ENCODE measurements at regions not wholly inside any gene's neighbourhood (a gene's known extent, or its start where the extent isn't known, plus 50 kb on each side); places are given as distances from the start of the nearest gene placed in this dataset.

DNA sequence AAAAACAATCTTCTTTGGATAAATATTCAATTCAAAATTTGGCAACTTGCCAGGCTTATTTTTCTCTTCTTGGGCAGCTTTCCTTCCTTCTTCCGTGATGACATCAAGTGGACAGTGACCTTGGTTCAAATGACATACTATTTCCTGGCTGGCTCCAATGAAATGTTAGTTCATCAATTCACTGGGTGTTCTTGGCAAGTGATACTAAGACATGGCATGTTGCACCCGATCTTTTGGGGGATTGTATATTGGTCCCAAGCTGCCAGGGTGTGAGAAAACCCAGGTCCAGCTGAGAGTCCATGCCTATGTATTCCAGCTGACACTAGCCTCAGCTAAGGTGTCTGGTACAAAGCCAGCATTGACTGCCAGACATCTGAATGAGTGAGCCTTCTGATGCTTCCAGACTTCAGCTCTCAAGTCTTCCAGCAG is 252.9 kb downstream of the MAT2B start:
- intact Hi-C loops (cut with DNase I) = no loop called here
- Histone ChIP-seq H3K27me3 (no peaks in the 10 kb centered on the region), H3K9me3 (replicated peaks in 1 of 3) (no peaks in the 10 kb centered on the region), H3K4me1 (replicated peaks in 1 of 2) (no peaks in the 10 kb centered on the region), H3K36me3 (replicated peaks in 1 of 2) (no peaks in the 10 kb centered on the region), H3K4me3 (no peak overlapping the region), H3K27ac (peak overlapping the region in 1 of 5 donors; percentile 47)
- TF ChIP-seq, protein P1, sequence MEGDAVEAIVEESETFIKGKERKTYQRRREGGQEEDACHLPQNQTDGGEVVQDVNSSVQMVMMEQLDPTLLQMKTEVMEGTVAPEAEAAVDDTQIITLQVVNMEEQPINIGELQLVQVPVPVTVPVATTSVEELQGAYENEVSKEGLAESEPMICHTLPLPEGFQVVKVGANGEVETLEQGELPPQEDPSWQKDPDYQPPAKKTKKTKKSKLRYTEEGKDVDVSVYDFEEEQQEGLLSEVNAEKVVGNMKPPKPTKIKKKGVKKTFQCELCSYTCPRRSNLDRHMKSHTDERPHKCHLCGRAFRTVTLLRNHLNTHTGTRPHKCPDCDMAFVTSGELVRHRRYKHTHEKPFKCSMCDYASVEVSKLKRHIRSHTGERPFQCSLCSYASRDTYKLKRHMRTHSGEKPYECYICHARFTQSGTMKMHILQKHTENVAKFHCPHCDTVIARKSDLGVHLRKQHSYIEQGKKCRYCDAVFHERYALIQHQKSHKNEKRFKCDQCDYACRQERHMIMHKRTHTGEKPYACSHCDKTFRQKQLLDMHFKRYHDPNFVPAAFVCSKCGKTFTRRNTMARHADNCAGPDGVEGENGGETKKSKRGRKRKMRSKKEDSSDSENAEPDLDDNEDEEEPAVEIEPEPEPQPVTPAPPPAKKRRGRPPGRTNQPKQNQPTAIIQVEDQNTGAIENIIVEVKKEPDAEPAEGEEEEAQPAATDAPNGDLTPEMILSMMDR (IDR thresholded peaks at IDR 0.05) = no peak
- no peak for TF ChIP-seq POLR2A (IDR thresholded peaks at IDR 0.05)
- 25 to 38% (median 29%) methylated on average over 2 of the region's 2 CpGs for WGBS, 4 donors
- no peak for DNase-seq

DNA sequence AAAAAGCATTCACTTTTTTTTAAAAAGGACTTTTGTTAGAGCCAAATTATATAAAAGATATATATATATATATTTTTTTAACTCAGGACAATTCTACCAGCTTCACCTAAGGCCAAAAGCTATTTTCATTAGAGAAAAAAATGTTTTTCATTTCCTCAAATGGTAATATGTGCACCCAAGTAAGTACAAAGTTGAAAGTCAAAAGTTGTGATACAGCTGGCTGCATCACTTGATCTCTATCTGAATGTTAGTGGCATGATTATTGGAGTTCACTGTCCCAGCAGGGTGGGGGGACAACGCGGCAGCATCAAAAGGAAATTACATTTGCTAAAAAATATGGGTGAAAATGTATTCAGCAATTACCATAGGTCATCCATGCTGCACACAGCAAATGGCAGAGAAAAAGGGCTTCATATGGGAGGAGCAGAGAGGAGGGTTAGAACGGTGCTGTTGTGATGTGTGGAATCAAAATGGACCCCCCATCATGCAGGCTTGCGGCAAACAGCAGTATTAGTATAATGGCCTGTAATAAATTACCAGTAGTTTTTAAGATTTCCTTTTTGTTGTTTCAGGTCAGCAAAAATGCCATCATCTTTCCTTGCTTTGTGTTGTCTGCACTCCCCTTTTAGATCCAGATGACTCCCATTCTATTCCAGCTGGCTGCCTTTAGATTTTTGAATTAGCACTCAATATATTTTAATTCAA is 253.7 kb downstream of the MAT2B start:
- Histone ChIP-seq H3K4me1 (replicated peaks in 1 of 2) (no peaks in the 10 kb centered on the region), H3K27ac (no peak overlapping the region)
- WGBS, 4 donors = 73 to 82% (median 78%) methylated on average over 4 of the region's 4 CpGs

DNA sequence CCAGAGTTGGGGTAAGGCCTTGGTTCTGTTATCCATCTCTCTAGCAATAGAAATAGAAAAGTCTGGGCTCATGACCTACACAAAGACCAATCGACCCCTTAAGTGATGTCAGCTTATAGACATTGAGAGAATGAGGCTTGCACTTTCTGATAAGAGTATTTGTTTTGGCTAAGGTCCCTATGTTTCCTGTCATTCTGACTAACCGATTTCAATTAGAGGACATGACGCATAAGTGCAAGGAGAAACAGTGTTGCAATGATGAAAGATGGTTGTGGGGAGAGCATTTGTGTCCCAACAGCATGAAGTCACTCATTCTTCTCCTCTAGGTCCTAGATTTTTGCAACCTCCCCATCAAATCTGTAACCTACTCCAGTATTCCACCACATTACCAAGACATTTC is 255.1 kb downstream of the MAT2B start:
- Histone ChIP-seq H3K36me3 (replicated peaks in 1 of 2) (no peaks in the 10 kb centered on the region), H3K27me3 (no peaks in the 10 kb centered on the region), H3K4me1 (replicated peaks in 1 of 2) (no peaks in the 10 kb centered on the region), H3K9me3 (replicated peaks in 1 of 3) (no peaks in the 10 kb centered on the region), H3K27ac (peak overlapping the region in 2 of 5 donors; percentile 20 to 35), H3K4me3 (no peak overlapping the region)
- DNase-seq = no peak
- intact Hi-C loops (cut with DNase I) = no loop called here
- 3 to 16% (median 11%) methylated on average over 3 of the region's 3 CpGs for WGBS, 4 donors
- TF ChIP-seq, protein P1 (IDR thresholded peaks at IDR 0.05) = no peak
- no peak for TF ChIP-seq POLR2A (IDR thresholded peaks at IDR 0.05)

More for the DNA sequence above, 253.7 kb downstream of the MAT2B start:
- H3K36me3 ChIP-seq (replicated peaks in 1 of 2) = no peaks in the 10 kb centered on the region
- TF ChIP-seq, protein P1 (IDR thresholded peaks at IDR 0.05) = no peak
- no peak for TF ChIP-seq POLR2A (IDR thresholded peaks at IDR 0.05)
- no peaks in the 10 kb centered on the region for H3K9me3 ChIP-seq (replicated peaks in 1 of 3)
- no peak for DNase-seq
- H3K27me3 ChIP-seq = no peaks in the 10 kb centered on the region
- intact Hi-C loops (cut with DNase I) = no loop called here
- H3K4me3 ChIP-seq = no peak overlapping the region

DNA sequence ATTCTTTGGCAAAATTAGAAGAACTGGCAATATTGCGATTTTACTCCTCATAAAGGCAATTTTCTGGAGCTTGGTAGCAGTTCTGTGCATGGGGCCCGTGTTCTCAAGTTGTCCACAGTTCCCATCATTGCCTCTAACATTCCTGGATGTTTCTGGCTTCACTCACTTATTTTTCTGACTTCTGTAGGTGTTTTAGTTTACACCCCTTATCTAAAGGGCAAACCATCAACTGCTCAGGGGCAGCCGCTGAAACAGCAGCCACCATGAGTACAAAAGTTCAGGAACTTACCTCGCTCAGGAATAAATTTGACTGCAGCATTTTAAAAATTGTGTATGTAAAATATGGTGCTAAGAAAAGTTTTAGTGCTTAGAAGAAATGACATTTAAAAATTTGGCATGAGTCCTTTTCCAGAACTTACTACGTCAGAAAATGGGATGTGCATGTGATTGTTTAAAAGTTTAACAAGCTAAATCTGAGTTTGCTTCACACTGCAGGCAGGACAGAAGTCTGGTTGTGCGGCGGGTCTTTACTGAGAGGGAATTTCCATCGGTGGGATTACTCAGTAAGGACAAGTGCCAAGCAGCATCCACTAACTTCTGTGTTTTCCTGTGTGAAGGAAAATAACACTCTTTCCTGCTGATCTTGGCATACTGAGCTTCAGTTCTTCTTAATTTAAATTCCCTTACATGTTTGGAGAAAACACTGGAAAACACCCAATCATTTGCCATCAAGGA is 261.7 kb downstream of the MAT2B start:
- intact Hi-C loops (cut with DNase I) = no loop called here
- no peak for DNase-seq
- Histone ChIP-seq H3K27ac (no peak overlapping the region), H3K9me3 (replicated peaks in 1 of 3) (no peaks in the 10 kb centered on the region), H3K27me3 (no peaks in the 10 kb centered on the region), H3K4me1 (replicated peaks in 1 of 2) (no peaks in the 10 kb centered on the region), H3K4me3 (no peak overlapping the region), H3K36me3 (replicated peaks in 1 of 2) (no peaks in the 10 kb centered on the region)
- TF ChIP-seq, protein P1 (IDR thresholded peaks at IDR 0.05) = no peak
- TF ChIP-seq POLR2A (IDR thresholded peaks at IDR 0.05) = no peak
- 63 to 69% (median 65%) methylated on average over 8 of the region's 8 CpGs for WGBS, 4 donors
